Adrenal gland (tissue), 9 donors: ENCODE measurements at regions not wholly inside any gene's neighbourhood (a gene's known extent, or its start where the extent isn't known, plus 50 kb on each side); places are given as distances from the start of the nearest gene placed in this dataset.

Source experiments
- DNase-seq, 7 donors: peaks; one replicate each; pipeline ENCODE4 v3.0.0-alpha.2; 2019 to 2020
- H3K27ac ChIP-seq, 5 donors: fragments of 200-600 bp; sonication (generic) in 4 of 5; 1 replicate in 3 of 5; 2 replicates in 2 of 5; pipeline versions ENCODE4 v1.5.1 to v1.8.0; 2016 to 2020; ENCODE audit warnings: mild to moderate bottlenecking in 1 of 5
- H3K27me3 ChIP-seq: fragments of 200-600 bp; 2 replicates; pipeline ENCODE4 v1.8.0; 2021
- H3K36me3 ChIP-seq, 2 donors: fragments of 200-600 bp; replicated peaks in 1 of 2; 1 replicate in 1 of 2; 2 replicates in 1 of 2; pipeline versions ENCODE4 v1.5.1 to v1.8.0; 2018 to 2022
- H3K4me1 ChIP-seq, 2 donors: fragments of 200-600 bp; replicated peaks in 1 of 2; 1 replicate in 1 of 2; 2 replicates in 1 of 2; pipeline versions ENCODE4 v1.5.1 to v1.8.0; 2018 to 2021
- H3K4me3 ChIP-seq, 4 donors: fragments of 200-600 bp; sonication (generic) in 3 of 4; one replicate each; pipeline ENCODE4 v1.5.1; 2016 to 2018
- H3K9me3 ChIP-seq, 3 donors: fragments of 200-600 bp; sonication (generic) in 1 of 3; replicated peaks in 1 of 3; 1 replicate in 2 of 3; 2 replicates in 1 of 3; pipeline versions ENCODE4 v1.5.1 to v1.8.0; 2016 to 2021
- CTCF ChIP-seq, 6 experiments: fragments of 450-650 bp in 4 of 6; fragments of 200-600 bp in 2 of 6; sonication (generic) in 1 of 6; IDR thresholded peaks; 1 replicate in 5 of 6; 2 replicates in 1 of 6; pipeline versions ENCODE4 v1.5.1 to v1.8.0; 2016 to 2021; ENCODE audit warnings: antibody characterized with exemption in 6 of 6, mild to moderate bottlenecking in 2 of 6, moderate library complexity in 1 of 6
- POLR2A ChIP-seq, 2 donors: fragments of 450-650 bp; IDR thresholded peaks; one replicate each; pipeline ENCODE4 v1.6.1; 2017; ENCODE audit warnings: antibody characterized with exemption in 2 of 2, mild to moderate bottlenecking in 2 of 2, moderate library complexity in 1 of 2
- WGBS, 4 donors: extraction: QIAGEN DNeasy Blood & Tissue Kit in 2 of 4; methylation state at CpG; one replicate each; pipeline versions ENCODE4 v1.1.5 to v1.1.7; 2013 to 2017; 5-methylcytosine and 5-hydroxymethylcytosine counted together
- intact Hi-C, 2 donors: fragments of 100-400 bp; cut with DNase I; formaldehyde crosslinking; loops; one replicate each; pipeline versions ENCODE4 v1.14.1 to v1.15.0; 2022 to 2023
- donor health status: healthy with polysubstance abuse.
- donor health status: Bipolar disorder and iron deficiency.
- donor health status: DM: yes; HTN: yes; CAD: no.
- donor health status: DM: no; HTN: no; CAD: no.
- donor health status: DM: no; HTN: no; CAD: no.

- Histone ChIP-seq H3K4me1 (no peaks in the 10 kb centered on the region), H3K36me3 (no peaks in the 10 kb centered on the region), H3K9me3 (peaks cover 0 to 6% (median 0%) of the 10 kb centered on the region in 3 donors), H3K27ac (no peak overlapping the region), H3K27me3 (no peaks in the 10 kb centered on the region), H3K4me3 (no peak overlapping the region)
- no peak for DNase-seq
- TF ChIP-seq CTCF (IDR thresholded peaks at IDR 0.05) (no peak), POLR2A (IDR thresholded peaks at IDR 0.05) (no peak)
- intact Hi-C loops, result no loop called here
These were observed 489.3 kb downstream of the BTBD3 start for GRCh38 chr20:12406978-12407377.

GRCh38 chr20:12409501-12409900 lies 491.8 kb downstream of the BTBD3 start:
- TF ChIP-seq CTCF (IDR thresholded peaks at IDR 0.05) (no peak), POLR2A (IDR thresholded peaks at IDR 0.05) (no peak)
- H3K4me1 ChIP-seq, result no peaks in the 10 kb centered on the region
- H3K27ac ChIP-seq, result no peak overlapping the region
- WGBS, 4 donors, result 57 to 76% (median 59%) methylated on average over 3 of the region's 3 CpGs
- no peaks in the 10 kb centered on the region for H3K36me3 ChIP-seq
- peaks cover 0 to 6% (median 0%) of the 10 kb centered on the region in 3 donors for H3K9me3 ChIP-seq
- H3K27me3 ChIP-seq, result no peaks in the 10 kb centered on the region
- intact Hi-C loops, result no loop called here
- no peak for DNase-seq
- no peak overlapping the region for H3K4me3 ChIP-seq

GRCh38 chr20:12410783-12411182 lies 493.1 kb downstream of the BTBD3 start:
- no peaks in the 10 kb centered on the region for H3K4me1 ChIP-seq
- no peak overlapping the region for H3K4me3 ChIP-seq
- intact Hi-C loops, result no loop called here
- no peak for DNase-seq
- H3K9me3 ChIP-seq, result peaks cover 0 to 6% (median 0%) of the 10 kb centered on the region in 3 donors
- no peak for TF ChIP-seq CTCF (IDR thresholded peaks at IDR 0.05)
- TF ChIP-seq POLR2A (IDR thresholded peaks at IDR 0.05), result no peak
- no peak overlapping the region for H3K27ac ChIP-seq
- H3K36me3 ChIP-seq, result no peaks in the 10 kb centered on the region
- H3K27me3 ChIP-seq, result no peaks in the 10 kb centered on the region

- H3K9me3 ChIP-seq, result peaks cover 0 to 6% (median 0%) of the 10 kb centered on the region in 3 donors
- intact Hi-C loops, result no loop called here
- no peak overlapping the region for H3K27ac ChIP-seq
- H3K4me3 ChIP-seq, result no peak overlapping the region
- no peaks in the 10 kb centered on the region for H3K4me1 ChIP-seq
- WGBS, 4 donors, result 74 to 83% (median 75%) methylated on average over 7 of the region's 7 CpGs
- no peaks in the 10 kb centered on the region for H3K36me3 ChIP-seq
- no peaks in the 10 kb centered on the region for H3K27me3 ChIP-seq
- no peak for TF ChIP-seq POLR2A (IDR thresholded peaks at IDR 0.05)
- TF ChIP-seq CTCF (IDR thresholded peaks at IDR 0.05), result no peak
- DNase-seq, result no peak
These were observed 493.7 kb downstream of the BTBD3 start for GRCh38 chr20:12411246-12411940.
